DMS153 treated with DMSO at 0.1 percent for 48 hours (cell line): ENCODE measurements at regions not wholly inside any gene's neighbourhood (a gene's known extent, or its start where the extent isn't known, plus 50 kb on each side); places are given as distances from the start of the nearest gene placed in this dataset.
"Not testable (repeated sequence)": the region's sequence is repeated elsewhere in the genome, so short reads cannot be mapped to it uniquely, and the experiment has no call there.

Source experiments
- DNase-seq: peaks from one replicate; lab custom pipeline; 2025; ENCODE audit not compliant: unreplicated experiment; lab: John Stamatoyannopoulos, UW

- no peak for DNase-seq
Observed at GRCh38 chr12:128083132-128083729, 183.7 kb upstream of the TMEM132C start.

- no peak for DNase-seq
Observed at GRCh38 chr12:128088926-128089325, 178.0 kb upstream of the TMEM132C start.

- no peak for DNase-seq
Observed at GRCh38 chr12:128089961-128090360, 177.0 kb upstream of the TMEM132C start.

- no peak for DNase-seq
Observed at GRCh38 chr12:128091101-128091720, 175.8 kb upstream of the TMEM132C start.

- DNase-seq = no peak
Observed at GRCh38 chr12:128091951-128092382, 175.0 kb upstream of the TMEM132C start.

- DNase-seq = no peak
Observed at GRCh38 chr12:128098730-128099129, 168.2 kb upstream of the TMEM132C start.

GRCh38 chr12:128103152-128103551 is 163.8 kb upstream of the TMEM132C start:
- no peak for DNase-seq

GRCh38 chr12:128109236-128109635 is 157.7 kb upstream of the TMEM132C start:
- DNase-seq = no peak

- DNase-seq = no peak
Observed at GRCh38 chr12:128109636-128110035, 157.3 kb upstream of the TMEM132C start.

GRCh38 chr12:128111333-128111732 is 155.6 kb upstream of the TMEM132C start:
- no peak for DNase-seq

- DNase-seq = no peak
Observed at GRCh38 chr12:128111951-128112350, 155.0 kb upstream of the TMEM132C start.

- DNase-seq = not testable (repeated sequence)
Observed at GRCh38 chr12:128113250-128113649, 153.7 kb upstream of the TMEM132C start.

- DNase-seq = no peak
Observed at GRCh38 chr12:128114485-128114884, 152.5 kb upstream of the TMEM132C start.

- DNase-seq = no peak
Observed at GRCh38 chr12:128116537-128116936, 150.4 kb upstream of the TMEM132C start.

- no peak for DNase-seq
Observed at GRCh38 chr12:128120035-128120434, 146.9 kb upstream of the TMEM132C start.

- DNase-seq = no peak
Observed at GRCh38 chr12:128121424-128121823, 145.5 kb upstream of the TMEM132C start.

GRCh38 chr12:128123096-128123495 is 143.9 kb upstream of the TMEM132C start:
- DNase-seq = no peak

GRCh38 chr12:128131955-128132354 is 135.0 kb upstream of the TMEM132C start:
- DNase-seq = no peak

GRCh38 chr12:128133321-128134073 is 133.5 kb upstream of the TMEM132C start:
- peak; percentile 65 for DNase-seq

GRCh38 chr12:128137140-128137539 is 129.8 kb upstream of the TMEM132C start:
- DNase-seq = no peak

- DNase-seq = peak; percentile 71
Observed at GRCh38 chr12:128138125-128138524, 128.8 kb upstream of the TMEM132C start.

- no peak for DNase-seq
Observed at GRCh38 chr12:128140551-128140950, 126.4 kb upstream of the TMEM132C start.
